HEK293 (cell line): ENCODE measurements at regions not wholly inside any gene's neighbourhood (a gene's known extent, or its start where the extent isn't known, plus 50 kb on each side); places are given as distances from the start of the nearest gene placed in this dataset.

Source experiments
- CTCF ChIA-PET: fragments of 350-600 bp; formaldehyde crosslinking; extraction: SDS; loops from one replicate; lab custom pipeline; 2021; ENCODE audit warnings: antibody characterized with exemption; lab: Yijun Ruan, JAX
- POLR2A ChIA-PET: fragments of 300-600 bp; formaldehyde crosslinking; extraction: SDS; loops from one replicate; lab custom pipeline; 2020; ENCODE audit warnings: antibody characterized with exemption, inconsistent platforms; lab: Yijun Ruan, JAX
- H3K27ac ChIP-seq: fragments of 200-500 bp; sonication (Bioruptor generic); 2 replicates; pipeline ENCODE4 v1.5.1; 2014; ENCODE audit warnings: low read depth, low read length, control low read depth, inconsistent platforms; ENCODE audit errors: extremely low read depth
- H3K36me3 ChIP-seq, 2 experiments: fragments of 200-500 bp in 1 of 2; sonication (Bioruptor generic) in 1 of 2; 1 replicate in 1 of 2; 2 replicates in 1 of 2; pipeline ENCODE4 v1.5.1; 2014 to 2017; ENCODE audit warnings: inconsistent platforms in 2 of 2, low read length in 2 of 2; ENCODE audit not compliant: control insufficient read depth in 2 of 2, insufficient read depth in 1 of 2
- H3K4me1 ChIP-seq: fragments of 200-500 bp; sonication (Bioruptor generic); 2 replicates; pipeline ENCODE4 v1.5.1; 2014; ENCODE audit warnings: mild to moderate bottlenecking, low read length, inconsistent platforms; ENCODE audit not compliant: control insufficient read depth, insufficient read depth
- H3K4me3 ChIP-seq: 2 replicates; pipeline ENCODE4 v1.5.1; 2011; ENCODE audit warnings: low read depth, mild to moderate bottlenecking, control low read depth, low read length, moderate library complexity
- H3K9me3 ChIP-seq: fragments of 200-500 bp; sonication (Bioruptor generic); 2 replicates; pipeline ENCODE4 v1.5.1; 2014; ENCODE audit warnings: low read depth, low read length, inconsistent platforms; ENCODE audit not compliant: control insufficient read depth, insufficient read depth
- EGR2 ChIP-seq: fragments of 450-650 bp; formaldehyde crosslinking; IDR thresholded peaks from 2 replicates; pipeline ENCODE4 v1.5.1; 2016; ENCODE audit warnings: low read depth, missing biosample characterization, missing genetic modification characterization
- GLI2 ChIP-seq: fragments of 450-650 bp; formaldehyde crosslinking; IDR thresholded peaks from 2 replicates; pipeline ENCODE4; 2017; ENCODE audit warnings: missing biosample characterization, missing genetic modification characterization, low read depth, borderline replicate concordance
- GLI4 ChIP-seq: fragments of 450-650 bp; formaldehyde crosslinking; IDR thresholded peaks from 2 replicates; pipeline ENCODE4 v1.5.1; 2016; ENCODE audit warnings: missing biosample characterization, missing genetic modification characterization
- IKZF3 ChIP-seq: fragments of 450-650 bp; IDR thresholded peaks from 2 replicates; pipeline ENCODE4 v1.5.0; 2018; ENCODE audit warnings: missing biosample characterization, mild to moderate bottlenecking, missing genetic modification characterization, moderate library complexity
- INSM2 ChIP-seq: fragments of 450-650 bp; formaldehyde crosslinking; IDR thresholded peaks from 2 replicates; pipeline ENCODE4 v1.5.1; 2016; ENCODE audit warnings: missing biosample characterization, missing genetic modification characterization
- RBAK ChIP-seq: fragments of 450-650 bp; formaldehyde crosslinking; IDR thresholded peaks from 2 replicates; pipeline ENCODE4 v1.5.1; 2016; ENCODE audit warnings: missing biosample characterization, missing genetic modification characterization
- SCRT1 ChIP-seq: fragments of 450-650 bp; formaldehyde crosslinking; IDR thresholded peaks from 2 replicates; pipeline ENCODE4 v1.5.1; 2016; ENCODE audit warnings: missing biosample characterization, missing genetic modification characterization, borderline replicate concordance
- ZBTB10 ChIP-seq: fragments of 450-650 bp; formaldehyde crosslinking; IDR thresholded peaks from 2 replicates; pipeline ENCODE4 v1.5.1; 2016; ENCODE audit warnings: missing biosample characterization, missing genetic modification characterization
- ZBTB48 ChIP-seq: fragments of 450-650 bp; formaldehyde crosslinking; IDR thresholded peaks from 2 replicates; pipeline ENCODE4 v1.5.1; 2016; ENCODE audit warnings: missing biosample characterization, missing genetic modification characterization
- ZBTB7A ChIP-seq: fragments of 450-650 bp; formaldehyde crosslinking; IDR thresholded peaks from 2 replicates; pipeline ENCODE4 v1.5.1; 2016; ENCODE audit warnings: low read depth, missing biosample characterization, missing genetic modification characterization
- ZBTB8A ChIP-seq: fragments of 450-650 bp; formaldehyde crosslinking; IDR thresholded peaks from 2 replicates; pipeline ENCODE4 v1.5.1; 2016; ENCODE audit warnings: missing biosample characterization, missing genetic modification characterization
- ZNF280C ChIP-seq: fragments of 450-650 bp; formaldehyde crosslinking; IDR thresholded peaks from 2 replicates; pipeline ENCODE4 v1.5.1; 2016; ENCODE audit warnings: missing biosample characterization, missing genetic modification characterization
- ZNF335 ChIP-seq: fragments of 450-650 bp; formaldehyde crosslinking; conservative IDR thresholded peaks from 2 replicates; pipeline ENCODE4 v1.5.1; 2016; ENCODE audit warnings: missing biosample characterization, missing genetic modification characterization
- ZNF362 ChIP-seq: fragments of 450-650 bp; formaldehyde crosslinking; IDR thresholded peaks from 2 replicates; pipeline ENCODE4 v1.5.1; 2016; ENCODE audit warnings: missing biosample characterization, missing genetic modification characterization
- ZNF426 ChIP-seq: fragments of 450-650 bp; formaldehyde crosslinking; IDR thresholded peaks from 2 replicates; pipeline ENCODE4 v1.5.1; 2017; ENCODE audit warnings: missing biosample characterization, missing genetic modification characterization, mild to moderate bottlenecking, inconsistent platforms, moderate library complexity
- ZNF513 ChIP-seq: fragments of 450-650 bp; IDR thresholded peaks from 2 replicates; pipeline ENCODE4 v1.5.1; 2018; ENCODE audit warnings: missing biosample characterization, missing genetic modification characterization
- ZNF629 ChIP-seq: fragments of 450-650 bp; formaldehyde crosslinking; IDR thresholded peaks from 2 replicates; pipeline ENCODE4 v1.5.1; 2017; ENCODE audit warnings: missing biosample characterization, missing genetic modification characterization
- ZSCAN16 ChIP-seq: fragments of 450-650 bp; formaldehyde crosslinking; IDR thresholded peaks from 2 replicates; pipeline ENCODE4 v1.5.1; 2016; ENCODE audit warnings: missing biosample characterization, missing genetic modification characterization

GRCh38 chr12:58081488-58081887 is 140.1 kb downstream of the ATP23 start:
- no peak for TF ChIP-seq RBAK (tag by site-specific recombination)
- no peak for TF ChIP-seq INSM2
- TF ChIP-seq ZBTB8A (tag by site-specific recombination), result no peak
- TF ChIP-seq ZNF280C (tag by site-specific recombination), result no peak
- TF ChIP-seq ZNF335 (tag by site-specific recombination), result no peak
- TF ChIP-seq ZNF362 (tag by site-specific recombination), result no peak
- no peak for TF ChIP-seq GLI4 (tag by site-specific recombination)
- no peak for TF ChIP-seq ZBTB10
- no peak for TF ChIP-seq ZBTB7A (tag by site-specific recombination)
- TF ChIP-seq SCRT1, result no peak
- no peak for TF ChIP-seq IKZF3 (tag by site-specific recombination)
- no peak for TF ChIP-seq ZNF426
- no peak for TF ChIP-seq ZNF513 (tag by site-specific recombination)
- no peak for TF ChIP-seq ZSCAN16
- TF ChIP-seq ZNF629 (tag by site-specific recombination), result no peak
- no peak for TF ChIP-seq GLI2 (tag by site-specific recombination)
- TF ChIP-seq EGR2 (tag by site-specific recombination), result no peak
- no peak for TF ChIP-seq ZBTB48 (tag by site-specific recombination)
- TF ChIP-seq, all 188 proteins: peak for 0
- no peaks in the 10 kb centered on the region for H3K36me3 ChIP-seq
- H3K27ac ChIP-seq, result no peak overlapping the region
- H3K4me1 ChIP-seq, result no peaks in the 10 kb centered on the region
- POLR2A ChIA-PET, result no interaction called here
- no peak overlapping the region for H3K4me3 ChIP-seq
- CTCF ChIA-PET, result interaction anchor here (0.6 kb wide), 1 partner anchor 76 kb away, joined by 3 read pairs; no protein-coding TSS in a partner anchor
- H3K9me3 ChIP-seq, result no peaks in the 10 kb centered on the region; the same call in 1 of the 2 replicates
